ENCODE measurements at regions not wholly inside any gene's neighbourhood (a gene's known extent, or its start where the extent isn't known, plus 50 kb on each side); places are given as distances from the start of the nearest gene placed in this dataset.

GRCh38 chr1:219402925-219403324, 210.0 kb downstream of the ZC3H11B start:
- no peaks in the 10 kb centered on the region for H4K20me1 ChIP-seq (ENCODE audit: insufficient read depth)
- no peaks in the 10 kb centered on the region for H3K27me3 ChIP-seq (ENCODE audit: insufficient read depth, low read depth)
- H3K4me3 ChIP-seq (IDR thresholded peaks at IDR 0.05; ENCODE audit: insufficient read depth, low read depth, low read length), result no peak overlapping the region
- H3K79me2 ChIP-seq (ENCODE audit: insufficient read depth, low read depth), result no peaks in the 10 kb centered on the region
- no peak for TF ChIP-seq CTCF (conservative IDR thresholded peaks at IDR 0.05; ENCODE audit: low read depth, low read length)
- no peak overlapping the region for H2AFZ ChIP-seq (ENCODE audit: low read depth)
- no peak overlapping the region for H3K27ac ChIP-seq
- H3K4me1 ChIP-seq (ENCODE audit: low read depth, poor library complexity, severe bottlenecking), result no peaks in the 10 kb centered on the region
- H3K9ac ChIP-seq, result no peak overlapping the region
- H3K36me3 ChIP-seq (ENCODE audit: insufficient read depth), result no peaks in the 10 kb centered on the region
- H3K4me2 ChIP-seq, result no peak overlapping the region

GRCh38 chr1:219401724-219402625, 210.9 kb downstream of the ZC3H11B start:
- no peaks in the 10 kb centered on the region for H3K79me2 ChIP-seq (ENCODE audit: insufficient read depth, low read depth)
- H2AFZ ChIP-seq (ENCODE audit: low read depth), result no peak overlapping the region
- no peaks in the 10 kb centered on the region for H4K20me1 ChIP-seq (ENCODE audit: insufficient read depth)
- H3K4me1 ChIP-seq (ENCODE audit: low read depth, poor library complexity, severe bottlenecking), result no peaks in the 10 kb centered on the region
- no peaks in the 10 kb centered on the region for H3K27me3 ChIP-seq (ENCODE audit: insufficient read depth, low read depth)
- H3K4me3 ChIP-seq (IDR thresholded peaks at IDR 0.05; ENCODE audit: insufficient read depth, low read depth, low read length), result no peak overlapping the region
- no peak overlapping the region for H3K27ac ChIP-seq
- no peak for TF ChIP-seq CTCF (conservative IDR thresholded peaks at IDR 0.05; ENCODE audit: low read depth, low read length)
- no peak overlapping the region for H3K4me2 ChIP-seq
- H3K36me3 ChIP-seq (ENCODE audit: insufficient read depth), result no peaks in the 10 kb centered on the region
- H3K9ac ChIP-seq, result no peak overlapping the region

- Histone ChIP-seq H3K9ac (no peak overlapping the region), H3K27ac (no peak overlapping the region), H3K27me3 (ENCODE audit: insufficient read depth, low read depth) (no peaks in the 10 kb centered on the region), H3K36me3 (ENCODE audit: insufficient read depth) (no peaks in the 10 kb centered on the region), H3K4me1 (ENCODE audit: low read depth, poor library complexity, severe bottlenecking) (no peaks in the 10 kb centered on the region), H3K4me3 (IDR thresholded peaks at IDR 0.05; ENCODE audit: insufficient read depth, low read depth, low read length) (no peak overlapping the region), H4K20me1 (ENCODE audit: insufficient read depth) (no peaks in the 10 kb centered on the region), H3K4me2 (no peak overlapping the region), H2AFZ (ENCODE audit: low read depth) (no peak overlapping the region), H3K79me2 (ENCODE audit: insufficient read depth, low read depth) (no peaks in the 10 kb centered on the region)
- TF ChIP-seq CTCF (conservative IDR thresholded peaks at IDR 0.05; ENCODE audit: low read depth, low read length), result no peak
Observed at GRCh38 chr1:219399446-219399845, 213.5 kb downstream of the ZC3H11B start.

- no peak overlapping the region for H2AFZ ChIP-seq (ENCODE audit: low read depth)
- H3K27ac ChIP-seq, result no peak overlapping the region
- TF ChIP-seq CTCF (conservative IDR thresholded peaks at IDR 0.05; ENCODE audit: low read depth, low read length), result no peak
Observed at GRCh38 chr1:219398815-219399396, 214.0 kb downstream of the ZC3H11B start.

More at GRCh38 chr1:219398815-219399396, 214.0 kb downstream of the ZC3H11B start:
- Histone ChIP-seq H3K4me2 (no peak overlapping the region), H3K36me3 (ENCODE audit: insufficient read depth) (no peaks in the 10 kb centered on the region), H3K27me3 (ENCODE audit: insufficient read depth, low read depth) (no peaks in the 10 kb centered on the region), H4K20me1 (ENCODE audit: insufficient read depth) (no peaks in the 10 kb centered on the region), H3K4me1 (ENCODE audit: low read depth, poor library complexity, severe bottlenecking) (no peaks in the 10 kb centered on the region), H3K79me2 (ENCODE audit: insufficient read depth, low read depth) (no peaks in the 10 kb centered on the region), H3K4me3 (IDR thresholded peaks at IDR 0.05; ENCODE audit: insufficient read depth, low read depth, low read length) (no peak overlapping the region), H3K9ac (no peak overlapping the region)

All from KMS-11 (cell line).